ENCODE measurements at regions not wholly inside any gene's neighbourhood (a gene's known extent, or its start where the extent isn't known, plus 50 kb on each side); places are given as distances from the start of the nearest gene placed in this dataset.

DNA sequence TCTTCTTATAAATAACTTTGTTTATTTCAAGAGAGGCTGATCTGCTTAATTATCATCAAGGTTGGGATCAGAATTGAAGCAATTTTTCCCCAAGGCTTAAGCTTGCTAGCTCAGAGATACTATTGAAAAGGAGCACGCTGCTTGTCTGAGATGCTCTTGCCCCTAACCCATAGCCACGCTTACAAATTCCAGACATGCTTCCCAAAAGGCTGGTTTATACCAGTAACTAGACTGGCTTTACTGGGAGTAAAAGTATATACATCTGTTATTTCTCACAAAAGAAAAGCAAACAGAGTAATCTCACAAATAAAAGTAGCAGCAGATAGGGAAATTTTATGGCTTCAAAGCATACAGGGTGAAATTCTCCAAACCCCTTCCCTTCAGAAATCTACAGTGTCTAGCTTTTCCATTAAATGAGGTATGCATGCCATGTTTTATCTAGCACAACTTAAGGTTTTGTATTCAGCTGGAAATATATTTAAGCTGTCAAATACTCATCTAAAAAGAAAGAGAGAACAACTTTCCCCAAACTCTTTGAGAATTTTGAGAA, 163.2 kb upstream of the TRPC7 start:
- Histone ChIP-seq H3K4me3 (ENCODE audit: insufficient read depth, low read depth, low read length) (no peak overlapping the region), H2AFZ (replicated peaks; ENCODE audit: low read length, poor library complexity) (no peak overlapping the region), H3K79me1 (ENCODE audit: low read depth in 1 of 2, low read length in 2 of 2) (no peaks in the 10 kb centered on the region), H3K9me3 (ENCODE audit: control insufficient read depth, insufficient read depth, low read length) (no peaks in the 10 kb centered on the region; the same call in 1 of the 2 replicates), H2BK15ac (ENCODE audit: low read depth, low read length) (no peak overlapping the region), H3K14ac (replicated peaks; ENCODE audit: low read depth, low read length) (no peak overlapping the region), H3K23ac (ENCODE audit: low read depth, low read length) (no peak overlapping the region), H2BK120ac (ENCODE audit: low read depth, low read length) (no peak overlapping the region), H4K8ac (ENCODE audit: low read depth in 2 of 2, low read length in 2 of 2) (no peak overlapping the region), H3K27me3 (ENCODE audit: control insufficient read depth, insufficient read depth, low read length) (no peaks in the 10 kb centered on the region), H4K91ac (ENCODE audit: insufficient read depth, low read depth, low read length) (no peak overlapping the region), H4K5ac (ENCODE audit: low read depth, low read length) (no peak overlapping the region), H3K56ac (ENCODE audit: extremely low read depth, insufficient read depth, low read length) (no peak overlapping the region), H3K27ac (ENCODE audit: insufficient read depth, low read length) (no peak overlapping the region), H3K9ac (ENCODE audit: low read depth, low read length) (no peak overlapping the region), H3K9me1 (ENCODE audit: insufficient read depth, low read length) (no peaks in the 10 kb centered on the region), H2AK5ac (ENCODE audit: low read depth, low read length) (no peak overlapping the region), H3K4me1 (ENCODE audit: control insufficient read depth, insufficient read depth, low read length) (no peaks in the 10 kb centered on the region), H2BK5ac (ENCODE audit: low read depth, low read length, poor library complexity, severe bottlenecking) (no peak overlapping the region), H2BK20ac (ENCODE audit: low read depth, low read length) (no peak overlapping the region), H3K36me3 (ENCODE audit: control insufficient read depth, insufficient read depth, low read length) (no peaks in the 10 kb centered on the region), H3K4ac (ENCODE audit: low read depth, low read length) (no peak overlapping the region), H2AK9ac (replicated peaks; ENCODE audit: low read depth, low read length, poor library complexity) (no peak overlapping the region), H3K4me2 (ENCODE audit: low read depth, low read length) (no peak overlapping the region), H4K20me1 (ENCODE audit: insufficient read depth, low read length) (no peaks in the 10 kb centered on the region), H3K18ac (ENCODE audit: low read depth, low read length) (no peak overlapping the region)
- no peak for DNase-seq
- ChIA-PET CTCF (interaction anchor here (1.1 kb wide), 1 partner anchor 9 kb away, joined by 3 read pairs; no protein-coding TSS in a partner anchor), POLR2A (ENCODE audit: unreplicated experiment) (no interaction called here)
- TF ChIP-seq POLR2A (IDR thresholded peaks at IDR 0.05; ENCODE audit: low read depth, low read length) (no peak), CEBPB (IDR thresholded peaks at IDR 0.05; ENCODE audit: low read depth, low read length) (no peak), RFX5 (IDR thresholded peaks at IDR 0.05; ENCODE audit: low read depth, low read length) (no peak), MXI1 (IDR thresholded peaks at IDR 0.05; ENCODE audit: borderline replicate concordance, low read depth, low read length) (no peak), FOS (IDR thresholded peaks at IDR 0.05; ENCODE audit: low read depth, low read length) (no peak), MAZ (IDR thresholded peaks at IDR 0.05; ENCODE audit: borderline replicate concordance, low read depth, low read length) (no peak), MAFK (IDR thresholded peaks at IDR 0.05; ENCODE audit: low read depth, low read length) (no peak), RAD21 (IDR thresholded peaks at IDR 0.05; ENCODE audit: low read length) (no peak), NFE2L2 (IDR thresholded peaks at IDR 0.05; ENCODE audit: low read depth, low read length) (no peak), CHD1 (IDR thresholded peaks at IDR 0.05; ENCODE audit: low read depth, low read length) (no peak), SMC3 (IDR thresholded peaks at IDR 0.05; ENCODE audit: low read depth, low read length) (no peak), BHLHE40 (IDR thresholded peaks at IDR 0.05; ENCODE audit: low read depth, low read length) (no peak), RCOR1 (IDR thresholded peaks at IDR 0.05; ENCODE audit: insufficient replicate concordance, low read length) (no peak)
- TF ChIP-seq, protein P1, sequence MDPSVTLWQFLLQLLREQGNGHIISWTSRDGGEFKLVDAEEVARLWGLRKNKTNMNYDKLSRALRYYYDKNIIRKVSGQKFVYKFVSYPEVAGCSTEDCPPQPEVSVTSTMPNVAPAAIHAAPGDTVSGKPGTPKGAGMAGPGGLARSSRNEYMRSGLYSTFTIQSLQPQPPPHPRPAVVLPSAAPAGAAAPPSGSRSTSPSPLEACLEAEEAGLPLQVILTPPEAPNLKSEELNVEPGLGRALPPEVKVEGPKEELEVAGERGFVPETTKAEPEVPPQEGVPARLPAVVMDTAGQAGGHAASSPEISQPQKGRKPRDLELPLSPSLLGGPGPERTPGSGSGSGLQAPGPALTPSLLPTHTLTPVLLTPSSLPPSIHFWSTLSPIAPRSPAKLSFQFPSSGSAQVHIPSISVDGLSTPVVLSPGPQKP (IDR thresholded peaks at IDR 0.05; ENCODE audit: borderline replicate concordance, low read depth, low read length), result no peak
- TF ChIP-seq, protein P2, sequence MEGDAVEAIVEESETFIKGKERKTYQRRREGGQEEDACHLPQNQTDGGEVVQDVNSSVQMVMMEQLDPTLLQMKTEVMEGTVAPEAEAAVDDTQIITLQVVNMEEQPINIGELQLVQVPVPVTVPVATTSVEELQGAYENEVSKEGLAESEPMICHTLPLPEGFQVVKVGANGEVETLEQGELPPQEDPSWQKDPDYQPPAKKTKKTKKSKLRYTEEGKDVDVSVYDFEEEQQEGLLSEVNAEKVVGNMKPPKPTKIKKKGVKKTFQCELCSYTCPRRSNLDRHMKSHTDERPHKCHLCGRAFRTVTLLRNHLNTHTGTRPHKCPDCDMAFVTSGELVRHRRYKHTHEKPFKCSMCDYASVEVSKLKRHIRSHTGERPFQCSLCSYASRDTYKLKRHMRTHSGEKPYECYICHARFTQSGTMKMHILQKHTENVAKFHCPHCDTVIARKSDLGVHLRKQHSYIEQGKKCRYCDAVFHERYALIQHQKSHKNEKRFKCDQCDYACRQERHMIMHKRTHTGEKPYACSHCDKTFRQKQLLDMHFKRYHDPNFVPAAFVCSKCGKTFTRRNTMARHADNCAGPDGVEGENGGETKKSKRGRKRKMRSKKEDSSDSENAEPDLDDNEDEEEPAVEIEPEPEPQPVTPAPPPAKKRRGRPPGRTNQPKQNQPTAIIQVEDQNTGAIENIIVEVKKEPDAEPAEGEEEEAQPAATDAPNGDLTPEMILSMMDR (conservative IDR thresholded peaks at IDR 0.05; ENCODE audit: low read depth, low read length), result no peak
- TF ChIP-seq, protein P3, sequence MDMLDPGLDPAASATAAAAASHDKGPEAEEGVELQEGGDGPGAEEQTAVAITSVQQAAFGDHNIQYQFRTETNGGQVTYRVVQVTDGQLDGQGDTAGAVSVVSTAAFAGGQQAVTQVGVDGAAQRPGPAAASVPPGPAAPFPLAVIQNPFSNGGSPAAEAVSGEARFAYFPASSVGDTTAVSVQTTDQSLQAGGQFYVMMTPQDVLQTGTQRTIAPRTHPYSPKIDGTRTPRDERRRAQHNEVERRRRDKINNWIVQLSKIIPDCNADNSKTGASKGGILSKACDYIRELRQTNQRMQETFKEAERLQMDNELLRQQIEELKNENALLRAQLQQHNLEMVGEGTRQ (IDR thresholded peaks at IDR 0.05; ENCODE audit: low read depth, low read length), result no peak
- WGBS, 2 experiments (ENCODE audit: extremely low coverage in 2 of 2, insufficient read length in 1 of 2), result no CpG with 5 or more reads among the region's 2 CpGs
- dilution Hi-C loops (cut with HindIII; ENCODE audit: low sequenced_read_pairs, unreplicated experiment), result no loop called here
- no peak for ATAC-seq (ENCODE audit: low read depth)
- intact Hi-C loops (cut with micrococcal nuclease), result no loop called here
- no TSS peak for BruUV-seq (replicated peaks)
- in situ Hi-C loops (cut with MboI; ENCODE audit: low sequenced_read_pairs), result no loop called here

Data from IMR-90 (cell line).